Activated B cell treated with CpG ODN at 0.5 μM for 24 hours (primary cell): ENCODE measurements at regions not wholly inside any gene's neighbourhood (a gene's known extent, or its start where the extent isn't known, plus 50 kb on each side); places are given as distances from the start of the nearest gene placed in this dataset.

Experiments used
- ATAC-seq: fragments of 200-7000 bp; cut with Tn5 transposase; one replicate; pipeline ENCODE4 v1.10.0; 2021; ENCODE audit warnings: low read depth, mild to moderate bottlenecking, moderate library complexity
- CTCF ChIA-PET: fragments of 350-600 bp; sonication (Branson Sonifier 250); formaldehyde crosslinking; loops from one replicate; lab custom pipeline; 2021; ENCODE audit warnings: antibody characterized with exemption; lab: Charles Lee
- POLR2A ChIA-PET: fragments of 350-600 bp; sonication (Branson Sonifier 250); formaldehyde crosslinking; loops from one replicate; lab custom pipeline; 2021; ENCODE audit warnings: antibody characterized with exemption; lab: Charles Lee
- DNase-seq: peaks from one replicate; pipeline ENCODE4 v3.0.0; 2022
- H3K27ac Mint-ChIP-seq: one replicate; pipeline ENCODE4 v1.8.0; 2020; ENCODE audit warnings: mixed read lengths
- H3K27me3 Mint-ChIP-seq: one replicate; pipeline ENCODE4 v1.8.0; 2021; ENCODE audit warnings: mixed read lengths
- H3K36me3 Mint-ChIP-seq: one replicate; pipeline ENCODE4 v1.8.0; 2021; ENCODE audit warnings: low read depth, mixed read lengths
- H3K4me1 Mint-ChIP-seq: one replicate; pipeline ENCODE4 v1.8.0; 2021; ENCODE audit warnings: mixed read lengths
- H3K4me3 Mint-ChIP-seq: one replicate; pipeline ENCODE4 v1.8.0; 2020; ENCODE audit warnings: mild to moderate bottlenecking, mixed read lengths
- H3K9me3 Mint-ChIP-seq: one replicate; pipeline ENCODE4 v1.8.0; 2020; ENCODE audit warnings: mixed read lengths
- intact Hi-C: fragments of 100-400 bp; cut with micrococcal nuclease; formaldehyde crosslinking; loops from one replicate; pipeline ENCODE4 v1.15.1; 2024
- TF ChIP-seq, protein P1 (sequence below): fragments of 200-600 bp; IDR thresholded peaks from one replicate; pipeline ENCODE4 v1.8.0; 2022; ENCODE audit warnings: antibody characterized with exemption, mild to moderate bottlenecking

DNA sequence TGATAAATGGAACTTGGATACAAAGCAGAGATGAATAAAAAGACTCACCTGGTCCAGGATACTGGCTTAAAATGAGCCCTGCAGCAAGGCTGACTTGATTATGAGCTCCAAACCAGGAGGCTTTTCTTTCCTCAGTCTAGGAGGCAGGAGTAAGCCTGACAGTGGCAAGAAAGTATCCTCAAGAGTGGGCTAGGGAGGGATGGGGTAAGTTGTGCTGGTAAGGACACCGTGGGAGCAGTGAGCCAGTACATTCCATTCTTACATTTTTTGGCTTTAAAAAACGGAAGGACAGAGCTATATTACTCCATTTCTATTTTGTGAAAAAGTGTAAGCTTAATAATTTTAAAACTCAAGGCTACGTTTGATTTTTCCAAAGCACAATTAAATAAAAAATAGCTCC, 187.1 kb upstream of the DDI1 start:
- Mint-ChIP-seq H3K4me1 (peaks cover 4% of the 10 kb centered on the region), H3K4me3 (no peak overlapping the region), H3K36me3 (no peaks in the 10 kb centered on the region), H3K27me3 (peaks cover 9% of the 10 kb centered on the region), H3K27ac (no peak overlapping the region), H3K9me3 (no peaks in the 10 kb centered on the region)
- intact Hi-C loops = no loop called here
- POLR2A ChIA-PET = no interaction called here
- DNase-seq (no peak), ATAC-seq (no peak)
- TF ChIP-seq, protein P1, sequence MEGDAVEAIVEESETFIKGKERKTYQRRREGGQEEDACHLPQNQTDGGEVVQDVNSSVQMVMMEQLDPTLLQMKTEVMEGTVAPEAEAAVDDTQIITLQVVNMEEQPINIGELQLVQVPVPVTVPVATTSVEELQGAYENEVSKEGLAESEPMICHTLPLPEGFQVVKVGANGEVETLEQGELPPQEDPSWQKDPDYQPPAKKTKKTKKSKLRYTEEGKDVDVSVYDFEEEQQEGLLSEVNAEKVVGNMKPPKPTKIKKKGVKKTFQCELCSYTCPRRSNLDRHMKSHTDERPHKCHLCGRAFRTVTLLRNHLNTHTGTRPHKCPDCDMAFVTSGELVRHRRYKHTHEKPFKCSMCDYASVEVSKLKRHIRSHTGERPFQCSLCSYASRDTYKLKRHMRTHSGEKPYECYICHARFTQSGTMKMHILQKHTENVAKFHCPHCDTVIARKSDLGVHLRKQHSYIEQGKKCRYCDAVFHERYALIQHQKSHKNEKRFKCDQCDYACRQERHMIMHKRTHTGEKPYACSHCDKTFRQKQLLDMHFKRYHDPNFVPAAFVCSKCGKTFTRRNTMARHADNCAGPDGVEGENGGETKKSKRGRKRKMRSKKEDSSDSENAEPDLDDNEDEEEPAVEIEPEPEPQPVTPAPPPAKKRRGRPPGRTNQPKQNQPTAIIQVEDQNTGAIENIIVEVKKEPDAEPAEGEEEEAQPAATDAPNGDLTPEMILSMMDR = no peak
- CTCF ChIA-PET = no interaction called here

DNA sequence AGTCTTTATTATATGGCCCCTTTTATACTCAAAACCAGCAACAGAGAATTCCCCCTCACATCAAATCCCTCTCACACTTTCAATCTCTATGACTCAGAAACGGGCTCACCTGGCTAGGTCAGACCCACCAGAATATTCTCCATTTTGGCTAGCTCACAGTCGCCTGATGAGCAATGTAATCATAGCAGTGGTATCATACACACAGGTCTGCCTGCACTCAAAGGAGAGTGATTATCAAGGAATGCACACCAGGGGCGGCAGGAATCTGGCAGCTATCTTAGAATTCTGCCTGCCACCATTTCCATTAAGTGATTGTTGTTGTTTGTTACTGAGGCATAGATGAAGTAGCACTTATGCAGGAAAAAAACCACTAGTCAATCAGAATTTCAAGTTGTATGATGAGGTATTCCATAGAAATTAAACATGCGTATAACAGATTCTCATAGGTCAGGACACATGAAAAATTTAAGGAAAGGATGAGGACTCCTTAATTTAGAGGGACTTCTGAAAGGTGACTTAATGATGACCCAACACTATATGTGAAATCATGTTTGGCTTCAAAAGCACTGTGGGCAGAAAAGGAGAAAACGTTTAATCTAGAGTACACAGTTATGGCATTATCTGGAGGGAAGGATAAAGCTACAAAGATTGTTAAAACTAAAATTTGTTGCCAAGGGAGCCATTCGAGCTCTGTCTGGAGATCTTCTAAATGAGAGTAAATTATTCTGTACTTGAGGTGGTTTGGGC, 185.8 kb upstream of the DDI1 start:
- intact Hi-C loops = no loop called here
- DNase-seq (no peak), ATAC-seq (no peak)
- Mint-ChIP-seq H3K4me3 (no peak overlapping the region), H3K4me1 (no peaks in the 10 kb centered on the region), H3K27ac (no peak overlapping the region), H3K9me3 (no peaks in the 10 kb centered on the region), H3K27me3 (peaks cover 13% of the 10 kb centered on the region), H3K36me3 (no peaks in the 10 kb centered on the region)
- CTCF ChIA-PET = no interaction called here
- POLR2A ChIA-PET = no interaction called here
- TF ChIP-seq, protein P1 = no peak

DNA sequence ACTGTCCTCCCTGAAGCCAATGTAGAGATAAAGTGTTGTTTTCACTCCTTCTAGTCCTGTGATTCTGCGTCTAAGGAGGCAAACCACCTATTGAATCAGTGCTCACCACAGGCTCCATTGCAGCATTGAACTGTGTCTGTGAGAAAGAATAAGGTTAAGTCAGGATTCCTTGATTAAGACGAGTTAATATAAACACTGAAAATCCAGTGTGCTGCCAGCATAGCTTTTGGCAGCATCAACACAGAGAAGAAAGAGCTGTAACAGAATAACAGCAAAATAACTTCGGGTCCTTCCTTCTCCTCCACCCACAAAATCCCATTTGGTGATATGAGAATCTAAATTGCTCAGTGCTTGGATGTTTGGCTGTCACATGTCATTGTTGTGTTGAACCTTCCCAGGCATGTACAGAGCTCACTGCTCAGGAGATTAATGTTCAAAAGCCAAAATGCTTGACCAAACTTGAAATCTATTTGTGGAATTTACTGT, 185.2 kb upstream of the DDI1 start:
- H3K4me3 Mint-ChIP-seq = no peak overlapping the region
- H3K27ac Mint-ChIP-seq = no peak overlapping the region
- TF ChIP-seq, protein P1 = no peak
- H3K27me3 Mint-ChIP-seq = peaks cover 16% of the 10 kb centered on the region
- CTCF ChIA-PET = no interaction called here
- H3K36me3 Mint-ChIP-seq = no peaks in the 10 kb centered on the region
- POLR2A ChIA-PET = no interaction called here
- H3K4me1 Mint-ChIP-seq = no peaks in the 10 kb centered on the region
- ATAC-seq (no peak), DNase-seq (no peak)
- H3K9me3 Mint-ChIP-seq = no peaks in the 10 kb centered on the region
- intact Hi-C loops = no loop called here
